HAP-1 (cell line): ENCODE measurements at regions not wholly inside any gene's neighbourhood (a gene's known extent, or its start where the extent isn't known, plus 50 kb on each side); places are given as distances from the start of the nearest gene placed in this dataset.
"Not testable (repeated sequence)": the region's sequence is repeated elsewhere in the genome, so short reads cannot be mapped to it uniquely, and the experiment has no call there.

Experiments used
- DNase-seq, 2 experiments: peaks; one replicate each; pipeline ENCODE4 v3.0.0-alpha.2; 2016 to 2020; ENCODE audit warnings: low spot score in 2 of 2
- H3K27me3 ChIP-seq: fragments of 250-450 bp; sonication (Bioruptor Pico); 2 replicates; pipeline ENCODE4 v1.5.1; 2020; ENCODE audit warnings: low read depth, mild to moderate bottlenecking, moderate library complexity
- H3K36me3 ChIP-seq: fragments of 250-450 bp; sonication (Bioruptor Pico); replicated peaks from 2 replicates; pipeline ENCODE4 v1.5.1; 2020; ENCODE audit warnings: mild to moderate bottlenecking
- H3K4me1 ChIP-seq: fragments of 250-450 bp; sonication (Bioruptor Pico); 2 replicates; pipeline ENCODE4 v1.5.1; 2020; ENCODE audit warnings: mild to moderate bottlenecking
- H3K4me3 ChIP-seq: fragments of 250-450 bp; sonication (Bioruptor Pico); 2 replicates; pipeline ENCODE4 v1.5.1; 2020; ENCODE audit warnings: mild to moderate bottlenecking, moderate library complexity
- H3K9me3 ChIP-seq: fragments of 250-450 bp; sonication (Bioruptor Pico); 2 replicates; pipeline ENCODE4 v1.5.1; 2020; ENCODE audit warnings: mild to moderate bottlenecking, moderate library complexity
- in situ Hi-C: fragments of 300-500 bp; cut with MboI; formaldehyde crosslinking; loops from 3 replicates; pipeline ENCODE4 v1.14.3; 2020; ENCODE audit warnings: low sequenced_read_pairs, inconsistent platforms, mixed read lengths

- in situ Hi-C loops = not testable (repeated sequence)
Measured at GRCh38 chr18:9004308-9004707, 98.2 kb upstream of the NDUFV2 start.

GRCh38 chr18:9007700-9008099 lies 94.8 kb upstream of the NDUFV2 start:
- H3K27me3 ChIP-seq, H3K4me3 ChIP-seq, H3K36me3 ChIP-seq, DNase-seq, H3K9me3 ChIP-seq, in situ Hi-C loops, H3K4me1 ChIP-seq: not testable (repeated sequence)

More at GRCh38 chr18:9004308-9004707, 98.2 kb upstream of the NDUFV2 start:
- not testable (repeated sequence) for H3K4me3 ChIP-seq, H3K27me3 ChIP-seq, H3K4me1 ChIP-seq, H3K36me3 ChIP-seq, H3K9me3 ChIP-seq, DNase-seq

- Histone ChIP-seq H3K36me3 (no peaks in the 10 kb centered on the region), H3K27me3 (no peaks in the 10 kb centered on the region), H3K4me3 (no peak overlapping the region), H3K4me1 (no peaks in the 10 kb centered on the region), H3K9me3 (no peaks in the 10 kb centered on the region)
- no peak for DNase-seq
- in situ Hi-C loops = no loop called here
Measured at GRCh38 chr18:9008200-9008708, 94.2 kb upstream of the NDUFV2 start.

GRCh38 chr18:9008709-9009635 lies 93.5 kb upstream of the NDUFV2 start:
- no peak for DNase-seq
- Histone ChIP-seq H3K4me3 (no peak overlapping the region), H3K9me3 (no peaks in the 10 kb centered on the region), H3K36me3 (no peaks in the 10 kb centered on the region), H3K27me3 (no peaks in the 10 kb centered on the region), H3K4me1 (no peaks in the 10 kb centered on the region)
- in situ Hi-C loops = no loop called here

- Histone ChIP-seq H3K4me1 (no peaks in the 10 kb centered on the region), H3K27me3 (no peaks in the 10 kb centered on the region), H3K36me3 (no peaks in the 10 kb centered on the region), H3K4me3 (no peak overlapping the region), H3K9me3 (no peaks in the 10 kb centered on the region)
- in situ Hi-C loops = no loop called here
- DNase-seq = no peak
Measured at GRCh38 chr18:9009703-9010488, 92.6 kb upstream of the NDUFV2 start.

- H3K9me3 ChIP-seq = no peaks in the 10 kb centered on the region
- no peak for DNase-seq
- peaks cover 1% of the 10 kb centered on the region for H3K4me1 ChIP-seq
- H3K36me3 ChIP-seq = no peaks in the 10 kb centered on the region
- no peak overlapping the region for H3K4me3 ChIP-seq
- in situ Hi-C loops = no loop called here
- H3K27me3 ChIP-seq = no peaks in the 10 kb centered on the region
Measured at GRCh38 chr18:9011431-9011830, 91.1 kb upstream of the NDUFV2 start.

- no peak for DNase-seq
- Histone ChIP-seq H3K27me3 (no peaks in the 10 kb centered on the region), H3K9me3 (peaks cover 3% of the 10 kb centered on the region; the same call in 1 of the 2 replicates), H3K4me1 (peaks cover 18% of the 10 kb centered on the region), H3K36me3 (no peaks in the 10 kb centered on the region; the same call in 1 of the 2 replicates), H3K4me3 (no peak overlapping the region)
- in situ Hi-C loops = no loop called here
Measured at GRCh38 chr18:9013926-9014373, 88.5 kb upstream of the NDUFV2 start.

GRCh38 chr18:9015689-9016088 lies 86.8 kb upstream of the NDUFV2 start:
- H3K4me1 ChIP-seq = peaks cover 18% of the 10 kb centered on the region
- H3K9me3 ChIP-seq = peaks cover 3% of the 10 kb centered on the region; the same call in 1 of the 2 replicates
- in situ Hi-C loops = no loop called here
- H3K27me3 ChIP-seq = no peaks in the 10 kb centered on the region
- H3K36me3 ChIP-seq = no peaks in the 10 kb centered on the region; the same call in 1 of the 2 replicates
- no peak for DNase-seq
- H3K4me3 ChIP-seq = no peak overlapping the region

GRCh38 chr18:9016633-9017166 lies 85.8 kb upstream of the NDUFV2 start:
- H3K4me3 ChIP-seq = no peak overlapping the region
- H3K27me3 ChIP-seq = no peaks in the 10 kb centered on the region
- peak; percentile 82 to 91 for DNase-seq
- peaks cover 3% of the 10 kb centered on the region; the same call in 1 of the 2 replicates for H3K9me3 ChIP-seq
- H3K36me3 ChIP-seq = no peaks in the 10 kb centered on the region; the same call in 1 of the 2 replicates
- in situ Hi-C loops = no loop called here
- H3K4me1 ChIP-seq = peaks cover 18% of the 10 kb centered on the region

- H3K4me3 ChIP-seq = no peak overlapping the region
- DNase-seq = peak; percentile 47 to 50
- H3K27me3 ChIP-seq = no peaks in the 10 kb centered on the region
- H3K36me3 ChIP-seq = no peaks in the 10 kb centered on the region; the same call in 1 of the 2 replicates
- H3K9me3 ChIP-seq = peaks cover 3% of the 10 kb centered on the region; the same call in 1 of the 2 replicates
- in situ Hi-C loops = no loop called here
- H3K4me1 ChIP-seq = peaks cover 18% of the 10 kb centered on the region
Measured at GRCh38 chr18:9017167-9017904, 85.2 kb upstream of the NDUFV2 start.

GRCh38 chr18:9017905-9018227 lies 84.6 kb upstream of the NDUFV2 start:
- H3K27me3 ChIP-seq = no peaks in the 10 kb centered on the region
- DNase-seq = no peak
- H3K4me1 ChIP-seq = peaks cover 18% of the 10 kb centered on the region
- peaks cover 3% of the 10 kb centered on the region; the same call in 1 of the 2 replicates for H3K9me3 ChIP-seq
- in situ Hi-C loops = no loop called here
- no peak overlapping the region for H3K4me3 ChIP-seq
- H3K36me3 ChIP-seq = no peaks in the 10 kb centered on the region; the same call in 1 of the 2 replicates

- Histone ChIP-seq H3K9me3 (peaks cover 3% of the 10 kb centered on the region; the same call in 1 of the 2 replicates), H3K4me3 (no peak overlapping the region), H3K36me3 (no peaks in the 10 kb centered on the region; the same call in 1 of the 2 replicates), H3K4me1 (peaks cover 18% of the 10 kb centered on the region), H3K27me3 (no peaks in the 10 kb centered on the region)
- DNase-seq = no peak
- in situ Hi-C loops = no loop called here
Measured at GRCh38 chr18:9019135-9019534, 83.4 kb upstream of the NDUFV2 start.

- in situ Hi-C loops = no loop called here
- Histone ChIP-seq H3K27me3 (no peaks in the 10 kb centered on the region), H3K4me1 (peaks cover 18% of the 10 kb centered on the region), H3K9me3 (peaks cover 3% of the 10 kb centered on the region; the same call in 1 of the 2 replicates), H3K36me3 (no peaks in the 10 kb centered on the region; the same call in 1 of the 2 replicates), H3K4me3 (no peak overlapping the region)
- DNase-seq = no peak
Measured at GRCh38 chr18:9020221-9020620, 82.3 kb upstream of the NDUFV2 start.
